ENCODE measurements at regions not wholly inside any gene's neighbourhood (a gene's known extent, or its start where the extent isn't known, plus 50 kb on each side); places are given as distances from the start of the nearest gene placed in this dataset.

DNA sequence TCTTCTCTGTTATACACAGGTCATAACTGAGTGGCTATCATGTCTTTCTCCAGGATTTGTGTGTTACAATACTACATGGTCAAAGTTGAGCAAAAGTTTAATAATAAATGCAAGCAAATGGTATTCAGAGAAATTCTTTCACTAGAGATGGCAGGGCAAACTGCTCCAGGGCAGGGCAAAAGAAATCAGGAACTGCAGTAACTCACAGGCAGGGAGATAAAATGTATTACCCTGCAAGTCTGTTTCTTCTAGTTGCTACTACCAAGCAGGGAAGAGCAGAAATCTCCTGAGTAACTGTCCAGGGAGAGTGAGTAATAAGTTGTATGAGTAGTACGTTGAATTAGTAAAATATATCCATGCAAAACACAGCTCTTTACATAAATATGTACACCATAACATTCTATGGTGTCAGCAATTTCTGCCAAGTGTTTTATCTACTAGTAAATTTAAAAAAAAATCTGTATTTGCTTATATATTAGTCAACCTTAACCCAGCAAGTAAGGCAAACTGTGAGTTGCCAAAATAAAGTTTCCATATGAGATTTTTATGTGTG is 404.1 kb downstream of the ZEB2 start:
- TF ChIP-seq, protein P1, sequence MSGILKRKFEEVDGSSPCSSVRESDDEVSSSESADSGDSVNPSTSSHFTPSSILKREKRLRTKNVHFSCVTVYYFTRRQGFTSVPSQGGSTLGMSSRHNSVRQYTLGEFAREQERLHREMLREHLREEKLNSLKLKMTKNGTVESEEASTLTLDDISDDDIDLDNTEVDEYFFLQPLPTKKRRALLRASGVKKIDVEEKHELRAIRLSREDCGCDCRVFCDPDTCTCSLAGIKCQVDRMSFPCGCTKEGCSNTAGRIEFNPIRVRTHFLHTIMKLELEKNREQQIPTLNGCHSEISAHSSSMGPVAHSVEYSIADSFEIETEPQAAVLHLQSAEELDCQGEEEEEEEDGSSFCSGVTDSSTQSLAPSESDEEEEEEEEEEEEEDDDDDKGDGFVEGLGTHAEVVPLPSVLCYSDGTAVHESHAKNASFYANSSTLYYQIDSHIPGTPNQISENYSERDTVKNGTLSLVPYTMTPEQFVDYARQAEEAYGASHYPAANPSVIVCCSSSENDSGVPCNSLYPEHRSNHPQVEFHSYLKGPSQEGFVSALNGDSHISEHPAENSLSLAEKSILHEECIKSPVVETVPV (CRISPR knock-in tag; IDR thresholded peaks at IDR 0.05), result no peak
- TF ChIP-seq, protein P2, sequence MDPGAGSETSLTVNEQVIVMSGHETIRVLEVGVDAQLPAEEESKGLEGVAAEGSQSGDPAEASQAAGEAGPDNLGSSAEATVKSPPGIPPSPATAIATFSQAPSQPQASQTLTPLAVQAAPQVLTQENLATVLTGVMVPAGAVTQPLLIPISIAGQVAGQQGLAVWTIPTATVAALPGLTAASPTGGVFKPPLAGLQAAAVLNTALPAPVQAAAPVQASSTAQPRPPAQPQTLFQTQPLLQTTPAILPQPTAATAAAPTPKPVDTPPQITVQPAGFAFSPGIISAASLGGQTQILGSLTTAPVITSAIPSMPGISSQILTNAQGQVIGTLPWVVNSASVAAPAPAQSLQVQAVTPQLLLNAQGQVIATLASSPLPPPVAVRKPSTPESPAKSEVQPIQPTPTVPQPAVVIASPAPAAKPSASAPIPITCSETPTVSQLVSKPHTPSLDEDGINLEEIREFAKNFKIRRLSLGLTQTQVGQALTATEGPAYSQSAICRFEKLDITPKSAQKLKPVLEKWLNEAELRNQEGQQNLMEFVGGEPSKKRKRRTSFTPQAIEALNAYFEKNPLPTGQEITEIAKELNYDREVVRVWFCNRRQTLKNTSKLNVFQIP (CRISPR knock-in tag; IDR thresholded peaks at IDR 0.05; ENCODE audit: borderline replicate concordance, low read depth), result no peak
- no peak for TF ChIP-seq RARB (CRISPR knock-in tag; IDR thresholded peaks at IDR 0.05)
- TF ChIP-seq ZNF8 (CRISPR knock-in tag; IDR thresholded peaks at IDR 0.05), result no peak
